ENCODE measurements at regions not wholly inside any gene's neighbourhood (a gene's known extent, or its start where the extent isn't known, plus 50 kb on each side); places are given as distances from the start of the nearest gene placed in this dataset.
"Not testable (repeated sequence)": the region's sequence is repeated elsewhere in the genome, so short reads cannot be mapped to it uniquely, and the experiment has no call there.

DNA sequence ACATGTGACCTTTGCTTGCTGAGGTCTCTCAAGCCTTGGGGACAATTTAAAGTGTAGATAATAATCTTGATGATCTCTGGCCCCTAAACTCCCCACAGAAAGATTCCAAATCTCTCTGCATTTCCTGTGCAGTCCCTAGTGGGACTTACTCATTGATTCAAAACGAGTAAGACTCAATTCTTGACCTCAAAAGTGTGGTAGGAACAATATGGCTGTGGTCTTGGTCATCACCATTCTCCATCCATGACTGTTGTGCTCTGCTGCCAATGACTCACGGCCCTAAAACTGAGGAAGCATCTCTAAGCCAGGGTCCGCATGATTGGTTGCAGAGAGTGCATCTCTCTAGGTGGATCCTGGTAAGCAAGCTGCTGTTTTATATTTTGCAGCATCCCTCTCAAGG is 268.0 kb downstream of the PTGER3 start:
- H3K79me2 ChIP-seq (ENCODE audit: low read depth), result no peaks in the 10 kb centered on the region
- H3K27me3 ChIP-seq, result no peaks in the 10 kb centered on the region
- no peaks in the 10 kb centered on the region for H3F3A ChIP-seq (ENCODE audit: low read depth)
- no peak overlapping the region for H3K9ac ChIP-seq
- H3K9me3 ChIP-seq (ENCODE audit: low read depth), result no peaks in the 10 kb centered on the region
- H3K4me2 ChIP-seq, result no peak overlapping the region
- no peak for DNase-seq (ENCODE audit: low spot score)
- TF ChIP-seq EZH2phosphoT487 (IDR thresholded peaks at IDR 0.05) (no peak), EZH2 (IDR thresholded peaks at IDR 0.05) (no peak)
- TF ChIP-seq, protein P1, sequence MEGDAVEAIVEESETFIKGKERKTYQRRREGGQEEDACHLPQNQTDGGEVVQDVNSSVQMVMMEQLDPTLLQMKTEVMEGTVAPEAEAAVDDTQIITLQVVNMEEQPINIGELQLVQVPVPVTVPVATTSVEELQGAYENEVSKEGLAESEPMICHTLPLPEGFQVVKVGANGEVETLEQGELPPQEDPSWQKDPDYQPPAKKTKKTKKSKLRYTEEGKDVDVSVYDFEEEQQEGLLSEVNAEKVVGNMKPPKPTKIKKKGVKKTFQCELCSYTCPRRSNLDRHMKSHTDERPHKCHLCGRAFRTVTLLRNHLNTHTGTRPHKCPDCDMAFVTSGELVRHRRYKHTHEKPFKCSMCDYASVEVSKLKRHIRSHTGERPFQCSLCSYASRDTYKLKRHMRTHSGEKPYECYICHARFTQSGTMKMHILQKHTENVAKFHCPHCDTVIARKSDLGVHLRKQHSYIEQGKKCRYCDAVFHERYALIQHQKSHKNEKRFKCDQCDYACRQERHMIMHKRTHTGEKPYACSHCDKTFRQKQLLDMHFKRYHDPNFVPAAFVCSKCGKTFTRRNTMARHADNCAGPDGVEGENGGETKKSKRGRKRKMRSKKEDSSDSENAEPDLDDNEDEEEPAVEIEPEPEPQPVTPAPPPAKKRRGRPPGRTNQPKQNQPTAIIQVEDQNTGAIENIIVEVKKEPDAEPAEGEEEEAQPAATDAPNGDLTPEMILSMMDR (IDR thresholded peaks at IDR 0.05), result no peak
- H3K36me3 Mint-ChIP-seq, result no peaks in the 10 kb centered on the region
- no peak overlapping the region for H3K27ac Mint-ChIP-seq
- H2AFZ ChIP-seq (replicated peaks), result no peak overlapping the region
- H3K27ac ChIP-seq, result no peak overlapping the region
- H3K4me3 Mint-ChIP-seq, result no peak overlapping the region
- no peaks in the 10 kb centered on the region for H4K20me1 ChIP-seq (ENCODE audit: low read depth)
- peaks cover 2% of the 10 kb centered on the region for H3K27me3 Mint-ChIP-seq (ENCODE audit: insufficient read depth, low read depth)
- no peaks in the 10 kb centered on the region for H3K36me3 ChIP-seq
- no peaks in the 10 kb centered on the region for H3K4me1 Mint-ChIP-seq
- no peaks in the 10 kb centered on the region for H3K9me3 Mint-ChIP-seq
- H3K4me1 ChIP-seq, result no peaks in the 10 kb centered on the region
- no peak overlapping the region for H3K4me3 ChIP-seq

DNA sequence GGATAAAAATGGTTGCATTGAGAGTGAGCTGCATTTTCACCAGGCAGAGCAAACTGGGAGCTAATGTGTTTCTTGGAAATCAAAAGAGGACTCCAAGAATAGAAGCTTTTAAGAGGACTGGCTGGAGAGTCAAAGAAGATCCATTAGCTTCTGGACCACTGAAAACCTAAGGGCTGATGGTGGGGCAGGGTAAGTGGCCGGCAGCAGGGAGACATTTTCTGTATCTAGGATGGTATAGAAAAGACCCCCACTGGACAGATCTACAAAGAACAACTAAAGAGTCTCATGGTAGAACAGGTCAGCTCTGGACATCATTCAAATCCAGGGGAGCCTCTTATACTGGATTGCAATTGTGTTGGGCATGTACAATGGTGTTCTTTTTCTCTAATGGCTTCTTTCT is 262.3 kb downstream of the PTGER3 start:
- no peak overlapping the region for H3K27ac Mint-ChIP-seq
- no peak for DNase-seq (ENCODE audit: low spot score)
- H3K9me3 Mint-ChIP-seq, result no peaks in the 10 kb centered on the region
- no peaks in the 10 kb centered on the region for H3K36me3 Mint-ChIP-seq
- Histone ChIP-seq H3K4me1 (no peaks in the 10 kb centered on the region), H3K4me2 (no peak overlapping the region), H4K20me1 (ENCODE audit: low read depth) (no peaks in the 10 kb centered on the region), H3F3A (ENCODE audit: low read depth) (no peaks in the 10 kb centered on the region), H3K27me3 (no peaks in the 10 kb centered on the region), H3K27ac (no peak overlapping the region), H3K9ac (no peak overlapping the region), H2AFZ (replicated peaks) (peak overlapping the region; percentile 58), H3K79me2 (ENCODE audit: low read depth) (no peaks in the 10 kb centered on the region), H3K36me3 (no peaks in the 10 kb centered on the region), H3K9me3 (ENCODE audit: low read depth) (no peaks in the 10 kb centered on the region), H3K4me3 (no peak overlapping the region)
- H3K4me3 Mint-ChIP-seq, result no peak overlapping the region
- TF ChIP-seq, protein P1 (IDR thresholded peaks at IDR 0.05), result no peak
- TF ChIP-seq EZH2phosphoT487 (IDR thresholded peaks at IDR 0.05), result no peak
- TF ChIP-seq EZH2 (IDR thresholded peaks at IDR 0.05), result no peak
- H3K27me3 Mint-ChIP-seq (ENCODE audit: insufficient read depth, low read depth), result no peaks in the 10 kb centered on the region
- no peaks in the 10 kb centered on the region for H3K4me1 Mint-ChIP-seq

DNA sequence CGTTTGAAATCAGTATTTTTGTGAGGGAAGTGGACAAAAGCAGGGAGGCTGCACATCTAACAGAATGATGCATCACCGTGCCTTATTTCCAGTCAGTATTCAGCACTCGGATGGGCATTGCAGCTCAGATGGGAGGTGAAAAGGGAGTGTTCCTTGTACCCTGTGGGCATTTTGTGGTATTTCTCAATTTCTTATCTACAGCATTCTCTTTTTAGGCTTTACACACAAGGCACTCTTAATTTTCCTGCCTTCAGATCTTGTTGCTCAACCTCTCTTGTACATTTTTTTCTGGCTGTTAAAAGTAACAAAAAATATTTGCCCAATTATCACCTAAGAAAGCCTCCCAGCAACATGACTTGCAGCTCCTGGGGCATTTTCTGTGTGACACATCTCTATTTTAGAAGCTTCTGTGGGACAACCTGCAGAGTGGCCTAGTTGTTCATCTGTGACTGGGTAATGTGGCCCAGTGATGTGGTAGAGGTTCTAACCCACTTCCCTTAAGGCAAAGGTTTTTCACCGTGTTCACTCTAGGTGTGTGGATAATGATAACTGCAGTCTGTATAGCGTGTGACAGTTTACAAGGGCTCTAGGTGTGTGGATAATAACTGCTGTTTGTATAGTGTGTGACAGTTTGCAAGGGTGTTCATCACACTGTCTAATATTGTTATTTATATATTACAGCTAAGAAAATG is 257.2 kb downstream of the PTGER3 start:
- no peaks in the 10 kb centered on the region for H3K36me3 Mint-ChIP-seq
- H3F3A ChIP-seq (ENCODE audit: low read depth), result no peaks in the 10 kb centered on the region
- H3K36me3 ChIP-seq, result no peaks in the 10 kb centered on the region
- H2AFZ ChIP-seq (replicated peaks), result no peak overlapping the region
- TF ChIP-seq EZH2phosphoT487 (IDR thresholded peaks at IDR 0.05), result no peak
- TF ChIP-seq, protein P1 (IDR thresholded peaks at IDR 0.05), result no peak
- no peak for TF ChIP-seq EZH2 (IDR thresholded peaks at IDR 0.05)
- H3K4me3 Mint-ChIP-seq, result no peak overlapping the region
- no peaks in the 10 kb centered on the region for H3K27me3 Mint-ChIP-seq (ENCODE audit: insufficient read depth, low read depth)
- no peaks in the 10 kb centered on the region for H3K79me2 ChIP-seq (ENCODE audit: low read depth)
- H3K4me3 ChIP-seq, result no peak overlapping the region
- H3K27ac Mint-ChIP-seq, result no peak overlapping the region
- no peaks in the 10 kb centered on the region for H3K9me3 Mint-ChIP-seq
- H3K4me2 ChIP-seq, result no peak overlapping the region
- H3K4me1 Mint-ChIP-seq, result no peaks in the 10 kb centered on the region
- no peaks in the 10 kb centered on the region for H3K27me3 ChIP-seq
- DNase-seq (ENCODE audit: low spot score), result no peak
- H3K9ac ChIP-seq, result no peak overlapping the region
- no peak overlapping the region for H3K27ac ChIP-seq
- H4K20me1 ChIP-seq (ENCODE audit: low read depth), result no peaks in the 10 kb centered on the region
- H3K4me1 ChIP-seq, result no peaks in the 10 kb centered on the region
- no peaks in the 10 kb centered on the region for H3K9me3 ChIP-seq (ENCODE audit: low read depth)

DNA sequence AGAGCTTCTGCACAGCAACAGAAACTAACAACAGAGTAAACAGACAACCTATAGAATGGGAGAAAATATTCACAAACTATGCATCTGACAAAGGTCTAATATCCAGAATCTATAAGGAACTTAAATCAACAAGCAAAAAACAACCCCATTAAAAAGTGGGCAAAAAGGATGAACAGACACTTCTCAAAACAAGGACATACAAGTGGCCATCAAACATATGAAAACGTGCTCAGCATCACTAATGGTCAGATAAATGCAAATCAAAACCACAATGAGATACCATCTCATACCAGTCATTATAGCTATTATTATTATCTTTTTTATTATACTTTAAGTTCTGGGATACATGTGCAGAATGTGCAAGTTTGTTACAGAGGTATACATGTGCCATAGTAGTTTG is 252.6 kb downstream of the PTGER3 start:
- not testable (repeated sequence) for H3K36me3 ChIP-seq; H3K4me3 Mint-ChIP-seq; H3K9me3 Mint-ChIP-seq; H3K4me1 ChIP-seq; H3K27me3 ChIP-seq; H3K27ac Mint-ChIP-seq; H3K4me2 ChIP-seq; H3F3A ChIP-seq (ENCODE audit: low read depth); H3K36me3 Mint-ChIP-seq; H3K79me2 ChIP-seq (ENCODE audit: low read depth); DNase-seq (ENCODE audit: low spot score); H3K4me1 Mint-ChIP-seq; H3K4me3 ChIP-seq; H3K9ac ChIP-seq; H3K27ac ChIP-seq; H2AFZ ChIP-seq (replicated peaks); H3K27me3 Mint-ChIP-seq (ENCODE audit: insufficient read depth, low read depth); H3K9me3 ChIP-seq (ENCODE audit: low read depth); H4K20me1 ChIP-seq (ENCODE audit: low read depth)

DNA sequence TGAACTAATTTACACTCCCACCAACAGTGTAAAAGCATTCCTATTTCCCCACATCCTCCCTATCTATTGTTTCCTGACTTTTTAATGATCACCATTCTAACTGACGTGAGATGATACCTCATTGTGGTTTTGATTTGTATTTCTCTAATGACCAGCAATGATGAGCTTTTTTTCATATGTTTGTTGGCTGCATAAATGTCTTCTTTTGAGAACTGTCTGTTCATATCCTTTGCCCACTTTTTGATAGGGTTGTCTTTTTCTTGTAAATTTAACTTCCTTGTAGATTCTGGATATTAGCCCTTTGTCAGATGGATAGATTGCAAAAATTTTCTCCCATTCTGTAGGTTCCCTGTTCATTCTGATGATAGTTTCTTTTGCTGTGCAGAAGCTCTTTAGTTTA is 251.3 kb downstream of the PTGER3 start:
- H2AFZ ChIP-seq (replicated peaks); H3K36me3 Mint-ChIP-seq; H3K4me3 ChIP-seq; H3K4me2 ChIP-seq; H3K4me1 Mint-ChIP-seq; H3F3A ChIP-seq (ENCODE audit: low read depth); H3K4me3 Mint-ChIP-seq; H3K27ac ChIP-seq; H4K20me1 ChIP-seq (ENCODE audit: low read depth); H3K4me1 ChIP-seq; H3K9me3 ChIP-seq (ENCODE audit: low read depth); H3K79me2 ChIP-seq (ENCODE audit: low read depth); H3K36me3 ChIP-seq; DNase-seq (ENCODE audit: low spot score); H3K27ac Mint-ChIP-seq; H3K27me3 Mint-ChIP-seq (ENCODE audit: insufficient read depth, low read depth); H3K9ac ChIP-seq; H3K27me3 ChIP-seq; H3K9me3 Mint-ChIP-seq: not testable (repeated sequence)

DNA sequence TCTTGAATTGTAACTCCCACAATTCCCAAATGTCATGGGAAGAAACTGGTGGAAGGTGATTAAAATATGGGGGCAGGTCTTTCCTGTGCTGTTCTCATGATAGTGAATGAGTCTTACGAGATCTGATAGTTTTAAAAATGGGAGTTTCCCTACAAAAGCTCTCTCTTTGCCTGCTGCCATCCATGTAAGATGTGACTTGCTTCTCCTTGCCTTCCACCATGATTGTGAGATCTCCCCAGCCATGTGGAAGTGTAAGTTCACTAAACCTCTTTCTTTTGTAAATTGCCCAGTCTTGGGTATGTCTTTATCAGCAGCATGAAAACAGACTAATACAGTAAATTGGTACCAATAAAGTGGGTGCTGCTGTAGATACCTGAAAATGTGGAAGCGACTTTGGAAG is 245.0 kb downstream of the PTGER3 start:
- H3K4me1 ChIP-seq; H3K27ac Mint-ChIP-seq; H3K9me3 ChIP-seq (ENCODE audit: low read depth); DNase-seq (ENCODE audit: low spot score); H2AFZ ChIP-seq (replicated peaks); H3K27me3 ChIP-seq; H3K27ac ChIP-seq; H3K4me3 Mint-ChIP-seq; H3K9me3 Mint-ChIP-seq; H3F3A ChIP-seq (ENCODE audit: low read depth); H3K9ac ChIP-seq; H3K4me2 ChIP-seq; H3K36me3 ChIP-seq; H4K20me1 ChIP-seq (ENCODE audit: low read depth); H3K79me2 ChIP-seq (ENCODE audit: low read depth); H3K4me3 ChIP-seq; H3K36me3 Mint-ChIP-seq; H3K27me3 Mint-ChIP-seq (ENCODE audit: insufficient read depth, low read depth); H3K4me1 Mint-ChIP-seq: not testable (repeated sequence)
